ENCODE measurements at regions not wholly inside any gene's neighbourhood (a gene's known extent, or its start where the extent isn't known, plus 50 kb on each side); places are given as distances from the start of the nearest gene placed in this dataset.

DNA sequence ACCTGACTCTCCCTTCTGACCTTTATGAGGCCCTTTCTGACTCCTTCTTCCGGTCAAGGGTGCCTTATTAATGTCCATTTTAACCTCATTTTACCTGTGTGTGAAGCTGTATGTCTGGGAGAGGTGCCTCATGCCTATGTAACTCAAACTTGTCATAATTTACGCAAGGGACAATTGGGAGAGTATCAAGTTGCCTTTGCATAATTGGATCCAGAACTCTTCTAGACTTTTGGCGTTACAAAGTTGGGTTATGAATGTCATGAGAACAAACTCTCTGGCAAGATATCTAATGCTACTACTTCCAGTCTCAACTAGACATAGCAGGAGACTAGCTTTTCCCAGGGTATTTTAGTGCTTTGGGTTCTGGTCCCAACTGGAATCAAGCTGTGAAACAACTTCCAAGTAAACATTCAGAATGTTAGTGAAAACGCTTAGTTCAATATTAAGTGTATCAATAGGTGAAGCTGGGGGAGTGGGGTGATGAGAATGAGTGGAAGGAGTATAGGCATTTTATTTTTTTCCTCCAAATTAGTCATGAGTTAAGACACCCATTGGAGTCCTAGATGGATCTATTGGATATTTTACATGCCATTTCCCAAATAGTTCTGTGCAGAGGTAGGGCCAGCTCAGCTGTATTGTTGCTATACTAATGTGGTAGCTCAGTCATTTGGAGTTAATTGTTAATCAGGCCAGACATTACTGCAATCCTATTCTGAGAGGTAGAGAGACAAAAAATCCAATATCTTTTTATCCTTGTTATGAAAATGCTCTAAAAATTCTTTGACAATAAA lies 159.9 kb downstream of the TFAP2B start (continued):
- TF ChIP-seq, protein P1, sequence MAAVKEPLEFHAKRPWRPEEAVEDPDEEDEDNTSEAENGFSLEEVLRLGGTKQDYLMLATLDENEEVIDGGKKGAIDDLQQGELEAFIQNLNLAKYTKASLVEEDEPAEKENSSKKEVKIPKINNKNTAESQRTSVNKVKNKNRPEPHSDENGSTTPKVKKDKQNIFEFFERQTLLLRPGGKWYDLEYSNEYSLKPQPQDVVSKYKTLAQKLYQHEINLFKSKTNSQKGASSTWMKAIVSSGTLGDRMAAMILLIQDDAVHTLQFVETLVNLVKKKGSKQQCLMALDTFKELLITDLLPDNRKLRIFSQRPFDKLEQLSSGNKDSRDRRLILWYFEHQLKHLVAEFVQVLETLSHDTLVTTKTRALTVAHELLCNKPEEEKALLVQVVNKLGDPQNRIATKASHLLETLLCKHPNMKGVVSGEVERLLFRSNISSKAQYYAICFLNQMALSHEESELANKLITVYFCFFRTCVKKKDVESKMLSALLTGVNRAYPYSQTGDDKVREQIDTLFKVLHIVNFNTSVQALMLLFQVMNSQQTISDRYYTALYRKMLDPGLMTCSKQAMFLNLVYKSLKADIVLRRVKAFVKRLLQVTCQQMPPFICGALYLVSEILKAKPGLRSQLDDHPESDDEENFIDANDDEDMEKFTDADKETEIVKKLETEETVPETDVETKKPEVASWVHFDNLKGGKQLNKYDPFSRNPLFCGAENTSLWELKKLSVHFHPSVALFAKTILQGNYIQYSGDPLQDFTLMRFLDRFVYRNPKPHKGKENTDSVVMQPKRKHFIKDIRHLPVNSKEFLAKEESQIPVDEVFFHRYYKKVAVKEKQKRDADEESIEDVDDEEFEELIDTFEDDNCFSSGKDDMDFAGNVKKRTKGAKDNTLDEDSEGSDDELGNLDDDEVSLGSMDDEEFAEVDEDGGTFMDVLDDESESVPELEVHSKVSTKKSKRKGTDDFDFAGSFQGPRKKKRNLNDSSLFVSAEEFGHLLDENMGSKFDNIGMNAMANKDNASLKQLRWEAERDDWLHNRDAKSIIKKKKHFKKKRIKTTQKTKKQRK (IDR thresholded peaks at IDR 0.05; ENCODE audit: low read length) = no peak
- TF ChIP-seq ZNF180 (CRISPR knock-in tag; IDR thresholded peaks at IDR 0.05; ENCODE audit: borderline replicate concordance, low read depth) (no peak), TARDBP (CRISPR knock-in tag; IDR thresholded peaks at IDR 0.05) (no peak), KDM5A (IDR thresholded peaks at IDR 0.05; ENCODE audit: borderline replicate concordance, low read length) (no peak)

DNA sequence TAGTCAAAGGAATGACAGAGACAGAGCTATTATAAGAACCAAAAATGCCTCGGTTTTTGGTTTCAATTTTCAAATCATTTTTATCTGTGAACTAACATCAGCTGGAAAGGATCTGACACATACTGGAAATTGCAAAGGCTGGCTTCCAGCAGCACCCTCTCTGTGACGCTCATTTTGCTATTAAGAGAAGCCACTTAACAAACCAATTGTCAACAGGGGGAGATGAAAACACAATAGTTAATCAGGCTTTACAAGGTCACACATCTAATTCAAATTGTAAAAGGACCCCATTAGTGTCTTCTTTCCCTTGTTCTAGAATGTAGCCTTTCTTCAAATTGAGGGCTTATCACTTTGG lies 160.5 kb downstream of the TFAP2B start:
- no peak overlapping the region for H2AFZ ChIP-seq (ENCODE audit: low read length)
- H3K79me2 ChIP-seq (ENCODE audit: insufficient read depth, low read length) = no peaks in the 10 kb centered on the region
- ChIA-PET CTCF (ENCODE audit: low intra/inter-chr PET ratio, low total read pairs) (no interaction called here), POLR2A (no interaction called here)
- H3K9ac ChIP-seq (ENCODE audit: insufficient read depth, low read depth, low read length) = no peak overlapping the region
- no peaks in the 10 kb centered on the region for H3K27me3 ChIP-seq (ENCODE audit: control insufficient read depth in 1 of 2, insufficient read depth in 2 of 2, low read length in 2 of 2)
- H4K20me1 ChIP-seq (ENCODE audit: insufficient read depth, low read length) = no peaks in the 10 kb centered on the region
- H3K27ac ChIP-seq (ENCODE audit: extremely low read length, insufficient read depth, low read length) = no peak overlapping the region
- H3K4me2 ChIP-seq (ENCODE audit: low read depth, low read length) = no peak overlapping the region
- TF ChIP-seq KLF16 (CRISPR knock-in tag; IDR thresholded peaks at IDR 0.05) (no peak), ZNF550 (CRISPR knock-in tag; IDR thresholded peaks at IDR 0.05; ENCODE audit: borderline replicate concordance) (no peak), ZNF816 (CRISPR knock-in tag; IDR thresholded peaks at IDR 0.05; ENCODE audit: borderline replicate concordance) (no peak)
- DNase-seq (ENCODE audit: low spot score) (no peak), FAIRE-seq (no peak), ATAC-seq (no peak)
- H3K4me3 ChIP-seq (replicated peaks in 1 of 3; ENCODE audit: insufficient read depth in 1 of 3, low read depth in 2 of 3, low read length in 3 of 3) = no peak overlapping the region
- H3K4me1 ChIP-seq (ENCODE audit: insufficient read depth, low read length) = no peaks in the 10 kb centered on the region
- 43% methylated on average over 2 of the region's 2 CpGs for WGBS (ENCODE audit: low lambda C conversion rate)
- no TSS peak for BruUV-seq (replicated peaks)
- no peaks in the 10 kb centered on the region for H3K36me3 ChIP-seq (replicated peaks in 1 of 2; ENCODE audit: control insufficient read depth in 1 of 2, insufficient read depth in 2 of 2, low read length in 2 of 2)
- H3K9me3 ChIP-seq (ENCODE audit: low read length) = no peaks in the 10 kb centered on the region
- in situ Hi-C loops (cut with HindIII; ENCODE audit: extremely low pct_ligation_motif_present, low pct_unique_long_range_greater_than_20kb) (no loop called here), intact Hi-C loops (cut with micrococcal nuclease; ENCODE audit: unreplicated experiment) (no loop called here)
